Endothelial cell of hepatic sinusoid (primary cell): ENCODE measurements at regions not wholly inside any gene's neighbourhood (a gene's known extent, or its start where the extent isn't known, plus 50 kb on each side); places are given as distances from the start of the nearest gene placed in this dataset.
"Not testable (repeated sequence)": the region's sequence is repeated elsewhere in the genome, so short reads cannot be mapped to it uniquely, and the experiment has no call there.

Source experiments
- in situ Hi-C: cut with HindIII; loops from 2 replicates; pipeline ENCODE4 v1.10.0; 2017; ENCODE audit warnings: low sequenced_read_pairs

DNA sequence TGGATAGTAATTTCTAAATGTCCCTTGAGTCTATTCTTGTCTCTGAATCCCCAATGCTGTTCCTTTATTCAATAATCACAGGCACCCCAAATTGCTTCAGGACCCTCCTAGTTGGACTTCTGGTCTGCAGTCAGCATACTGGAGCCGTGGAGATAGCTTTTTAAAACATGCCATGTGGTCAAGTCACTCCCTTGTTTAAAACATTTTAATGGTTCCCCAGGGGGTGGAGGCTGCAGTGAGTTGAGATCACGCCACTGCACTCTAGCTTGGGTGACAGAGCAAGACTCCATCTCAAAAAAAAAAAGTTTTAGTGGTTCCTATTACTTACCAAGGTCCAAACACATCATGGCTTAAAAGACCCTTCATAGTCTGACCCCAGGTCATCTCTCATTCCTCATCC lies 220.3 kb downstream of the ADAMTS15 start:
- in situ Hi-C loops, result no loop called here

DNA sequence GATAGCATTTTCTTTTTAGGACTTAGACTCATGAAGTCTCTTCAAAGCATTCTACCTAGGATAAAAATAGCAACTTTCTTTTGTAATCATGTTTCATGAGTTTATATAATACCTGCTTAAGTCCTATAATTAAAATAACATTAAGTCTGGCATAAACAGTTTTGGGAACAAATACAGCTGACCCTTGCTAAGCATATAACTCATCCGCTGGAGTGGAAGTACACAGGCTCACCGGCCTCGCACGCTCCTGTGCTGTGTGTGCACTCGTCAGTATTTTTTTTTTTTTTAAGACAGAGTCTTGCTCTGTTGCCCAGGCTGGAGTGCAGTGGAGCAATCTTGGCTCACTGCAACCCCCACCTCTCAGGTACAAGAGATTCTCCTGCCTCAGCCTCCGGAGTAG lies 221.8 kb downstream of the ADAMTS15 start:
- in situ Hi-C loops, result no loop called here

DNA sequence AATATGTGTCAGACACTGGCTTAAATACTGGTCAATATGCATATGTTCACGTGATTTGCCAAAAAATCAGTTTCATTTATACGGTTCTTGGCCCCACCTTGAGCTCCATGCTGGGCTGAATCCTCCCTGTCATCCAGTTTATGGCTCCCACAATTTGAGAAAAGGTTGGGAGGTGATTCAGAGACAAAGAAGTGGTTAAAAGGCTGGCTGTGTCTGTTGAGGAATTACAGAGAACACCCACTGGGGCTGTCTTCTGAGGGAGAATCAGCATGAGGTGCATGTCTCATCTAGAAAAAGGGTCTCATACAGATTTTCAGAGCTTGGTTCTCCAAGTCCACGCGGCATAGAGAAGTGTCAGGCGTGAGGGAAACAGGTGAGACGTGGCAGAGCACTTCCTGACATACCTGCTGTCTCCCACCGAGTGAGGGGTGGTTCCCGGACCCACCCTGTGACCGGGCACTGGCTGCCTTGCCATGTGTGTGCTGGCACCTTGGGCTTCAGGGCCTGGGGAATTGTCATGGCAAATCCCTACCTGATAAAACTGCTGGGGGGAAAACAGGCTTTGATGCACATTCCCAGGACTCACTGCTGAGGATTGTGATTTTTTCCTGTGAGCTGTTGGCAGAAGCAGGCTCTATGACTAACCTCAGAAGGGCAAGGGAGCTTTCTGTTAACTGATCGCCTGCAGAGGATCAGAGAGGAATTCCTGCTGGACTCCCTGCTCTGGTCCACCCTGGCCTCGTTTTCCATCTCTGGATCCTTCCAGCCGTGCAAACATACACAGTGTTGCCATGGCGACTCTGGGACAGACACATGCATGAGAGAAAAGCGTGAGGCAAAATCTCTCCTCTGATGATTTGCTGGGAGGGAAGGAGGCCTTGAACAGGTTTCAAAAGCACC lies 223.6 kb downstream of the ADAMTS15 start:
- in situ Hi-C loops, result no loop called here

DNA sequence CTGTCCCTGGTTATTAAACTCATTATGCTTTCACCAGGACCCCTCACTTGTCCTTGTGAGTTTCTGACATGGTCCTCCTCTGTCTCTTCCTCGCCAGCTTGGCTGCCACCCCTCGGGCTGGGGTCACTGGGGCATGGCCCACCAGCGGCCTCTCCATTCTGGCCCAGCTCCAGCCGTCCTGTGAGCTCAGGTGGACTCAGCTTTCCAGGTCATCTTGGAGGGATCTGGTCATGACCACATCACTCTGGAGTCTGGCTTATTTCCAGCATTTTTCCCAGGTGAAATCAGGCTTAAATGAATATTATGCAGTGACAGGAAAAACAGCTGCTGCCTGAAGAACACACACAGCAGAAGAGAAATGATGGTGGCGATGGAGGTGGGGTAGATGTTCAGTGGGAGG lies 224.5 kb downstream of the ADAMTS15 start:
- in situ Hi-C loops, result no loop called here

DNA sequence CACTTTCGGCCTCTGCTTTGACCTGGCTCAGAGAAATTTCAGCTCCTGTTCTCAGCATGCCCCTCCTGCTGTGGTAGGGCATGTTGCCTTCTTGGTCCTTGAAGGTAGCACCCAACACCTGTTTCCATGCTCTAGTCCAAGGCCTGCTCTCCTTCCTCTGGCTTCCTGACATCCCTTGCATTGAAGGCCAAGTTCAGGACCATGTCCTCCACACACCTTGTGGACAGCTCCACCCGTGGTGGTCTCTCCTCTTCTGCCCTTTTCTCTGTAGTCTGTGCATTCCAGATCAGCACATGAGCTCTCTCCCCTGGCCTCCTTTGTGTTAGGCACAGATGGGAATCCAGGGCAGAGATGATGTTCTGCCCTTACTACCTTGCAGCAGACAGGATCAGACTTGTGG lies 225.3 kb downstream of the ADAMTS15 start:
- in situ Hi-C loops, result no loop called here

DNA sequence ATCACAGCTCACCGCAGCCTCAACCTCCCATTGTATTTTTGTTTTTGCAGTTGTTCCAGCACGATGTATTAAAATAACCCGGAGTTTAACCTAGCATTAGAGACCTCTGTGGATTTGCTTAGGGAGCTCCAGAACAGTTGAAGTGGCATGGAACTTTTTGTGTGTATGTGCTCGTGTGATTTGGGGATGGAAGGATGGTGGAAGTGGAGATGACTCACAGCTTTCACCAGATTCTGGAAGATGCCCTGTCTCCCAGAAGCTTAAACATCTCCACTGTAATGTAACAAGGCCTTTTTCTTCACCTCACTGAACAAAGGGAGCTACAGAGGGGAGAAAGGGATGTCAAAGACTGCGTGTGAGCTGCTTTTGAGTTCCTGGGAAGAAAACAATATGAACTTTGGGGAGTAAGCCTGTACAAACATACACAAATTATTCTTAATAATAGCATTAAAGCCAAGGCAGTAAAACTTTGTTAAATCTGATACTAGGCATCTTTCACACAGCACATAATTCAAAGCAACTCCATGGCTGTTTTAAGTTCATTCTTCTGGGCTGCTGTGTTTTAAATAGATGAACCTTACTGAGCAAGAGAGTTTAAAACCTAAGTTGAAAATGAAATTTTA lies 226.4 kb downstream of the ADAMTS15 start:
- in situ Hi-C loops, result loop anchor here (5.0 kb wide), 2 partner anchors 48 to 92 kb away; no protein-coding TSS in a partner anchor

DNA sequence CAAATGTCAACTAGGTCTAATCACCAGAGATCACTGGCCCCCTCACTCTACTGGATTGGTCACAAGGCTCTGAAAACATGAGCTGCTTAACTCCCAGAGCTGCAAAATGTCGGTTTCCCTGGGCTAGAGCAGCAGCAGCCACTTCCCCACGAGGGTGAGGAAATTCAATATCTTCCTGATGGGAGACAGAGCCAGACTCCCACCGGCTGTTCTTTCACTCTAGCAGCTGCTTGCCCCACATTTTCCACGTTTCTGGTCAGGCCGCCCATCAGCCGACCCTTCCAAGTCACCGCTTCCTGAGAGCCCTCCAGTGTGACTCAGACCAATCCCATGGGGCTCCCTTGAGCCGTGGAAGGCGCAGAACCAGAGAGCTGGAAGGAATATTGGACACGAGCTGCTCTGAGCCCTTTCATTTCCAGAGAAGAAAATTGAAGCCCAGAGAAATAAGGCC lies 227.0 kb downstream of the ADAMTS15 start:
- in situ Hi-C loops, result loop anchor here (5.0 kb wide), 2 partner anchors 47 to 93 kb away; no protein-coding TSS in a partner anchor

DNA sequence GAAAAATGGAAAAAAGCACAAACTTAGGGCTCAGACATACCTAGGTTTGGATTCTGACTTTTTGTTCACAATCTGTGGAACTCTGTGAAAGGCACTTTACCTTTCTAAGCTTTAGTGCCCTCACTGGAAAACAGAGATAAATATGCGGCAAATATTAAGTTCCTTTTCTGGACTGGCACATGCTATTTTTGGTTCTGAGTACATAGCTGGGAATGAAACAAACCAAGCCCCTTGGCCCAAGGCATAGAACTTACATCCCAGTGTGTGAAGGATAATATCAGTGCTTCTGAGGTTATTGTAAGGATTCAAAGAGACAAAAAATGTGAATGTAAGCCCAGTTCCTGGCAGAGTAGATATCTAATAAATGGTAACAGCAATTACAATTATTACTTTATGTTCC lies 227.5 kb downstream of the ADAMTS15 start:
- in situ Hi-C loops, result loop anchor here (5.0 kb wide), 2 partner anchors 46 to 94 kb away; no protein-coding TSS in a partner anchor

DNA sequence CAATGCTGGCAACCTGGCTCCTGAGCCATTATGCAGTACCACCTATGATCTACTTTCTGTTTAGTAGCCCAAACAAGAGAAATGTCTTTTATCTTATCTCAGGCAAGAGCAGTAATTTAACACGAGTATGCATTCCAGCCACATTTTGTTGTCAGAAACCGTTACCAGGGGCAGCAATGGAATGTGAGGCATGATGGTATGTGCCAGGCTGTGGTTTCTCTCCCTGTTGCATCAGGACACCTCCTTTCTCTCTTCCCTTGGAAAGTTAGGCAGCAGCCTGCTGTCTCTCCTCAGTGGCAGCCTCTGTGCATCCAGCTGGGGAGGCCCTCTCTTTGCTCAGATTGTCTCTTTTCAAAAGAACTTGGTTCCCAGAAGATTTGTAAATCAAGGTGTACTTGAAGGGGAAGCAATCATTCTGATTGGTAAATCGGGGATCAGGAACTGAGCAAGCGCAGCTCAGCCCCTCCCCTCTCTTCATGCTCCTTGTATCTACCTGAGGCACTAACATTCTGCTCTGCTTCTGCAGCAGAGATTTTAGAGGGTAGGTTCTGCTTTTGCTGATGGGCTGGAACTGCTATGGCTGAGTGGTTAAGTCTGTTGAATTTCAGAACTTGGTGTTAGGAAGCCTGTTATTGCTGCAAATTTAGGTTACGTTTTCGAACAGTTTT lies 229.2 kb downstream of the ADAMTS15 start:
- in situ Hi-C loops, result loop anchor here (5.0 kb wide), 2 partner anchors 45 to 95 kb away; no protein-coding TSS in a partner anchor

DNA sequence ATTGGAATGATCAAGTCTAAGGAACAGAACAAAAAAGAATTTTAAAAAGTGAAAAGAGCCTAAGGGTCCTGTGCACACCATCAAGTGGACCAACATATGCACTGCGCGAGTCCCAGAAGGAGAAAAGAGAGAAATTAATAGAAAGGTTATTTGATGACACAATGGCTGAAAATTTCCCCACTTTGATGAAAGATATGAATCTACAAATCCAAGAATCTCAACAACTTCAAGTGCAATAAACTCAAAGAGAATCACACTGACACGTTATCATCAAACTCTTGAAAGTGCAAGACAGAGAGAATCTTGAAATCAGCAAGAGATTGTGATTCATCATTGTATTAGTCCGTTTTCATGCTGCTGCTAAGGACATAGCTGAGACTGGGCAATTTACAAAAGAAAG lies 230.8 kb downstream of the ADAMTS15 start:
- in situ Hi-C loops, result loop anchor here (5.0 kb wide), 2 partner anchors 43 to 97 kb away; no protein-coding TSS in a partner anchor

DNA sequence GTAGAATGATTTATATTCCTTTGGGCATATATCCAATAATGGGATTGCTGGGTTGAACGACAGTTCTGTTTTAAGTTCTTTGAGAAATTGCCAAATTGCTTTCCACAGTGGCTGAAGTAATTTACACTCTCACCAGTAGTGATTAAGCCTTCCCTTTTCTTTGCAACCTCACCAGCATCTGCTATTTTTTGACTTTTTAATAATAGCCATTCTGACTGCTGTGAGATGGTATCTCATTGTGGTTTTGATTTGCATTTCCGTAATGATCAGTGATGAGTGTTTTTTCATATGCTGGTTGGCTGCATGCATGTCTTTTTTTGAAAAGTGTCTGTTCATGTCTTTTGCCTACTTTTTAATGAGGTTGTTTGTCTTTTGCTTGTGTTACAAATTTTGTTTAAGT lies 233.8 kb downstream of the SNX19 start:
- in situ Hi-C loops, result not testable (repeated sequence)

DNA sequence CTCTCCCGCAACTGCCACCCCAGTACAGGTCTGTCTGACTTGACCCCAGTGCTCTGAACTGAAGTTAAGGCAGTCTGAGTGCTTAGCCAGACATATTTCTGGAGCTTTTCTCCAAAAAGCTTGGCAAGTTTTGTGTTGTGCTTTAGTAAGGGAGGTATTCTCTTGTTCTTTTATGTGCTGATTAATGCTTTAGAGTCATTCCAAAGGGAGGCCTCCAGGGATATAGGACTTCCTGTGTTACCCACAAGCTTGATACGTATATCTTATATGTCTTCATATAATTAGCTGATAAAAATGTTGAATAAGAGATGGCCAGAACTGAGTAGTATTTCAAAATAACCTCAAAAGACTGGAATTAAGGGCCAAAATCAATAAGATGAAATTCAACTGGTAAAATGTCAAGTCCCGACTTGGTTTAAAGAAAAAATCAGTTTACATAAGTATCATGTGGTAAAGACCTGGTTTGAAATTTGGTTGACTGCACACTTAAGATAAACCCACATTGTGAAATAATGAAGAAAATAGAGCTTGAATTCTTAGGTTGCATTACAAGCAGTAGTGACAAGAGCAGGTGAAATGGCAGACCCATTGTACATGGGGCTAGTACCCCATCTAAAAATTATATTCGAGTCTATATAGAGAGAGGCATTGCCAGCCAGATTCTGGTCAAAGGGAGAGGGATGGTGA lies 226.9 kb downstream of the SNX19 start:
- in situ Hi-C loops, result no loop called here

DNA sequence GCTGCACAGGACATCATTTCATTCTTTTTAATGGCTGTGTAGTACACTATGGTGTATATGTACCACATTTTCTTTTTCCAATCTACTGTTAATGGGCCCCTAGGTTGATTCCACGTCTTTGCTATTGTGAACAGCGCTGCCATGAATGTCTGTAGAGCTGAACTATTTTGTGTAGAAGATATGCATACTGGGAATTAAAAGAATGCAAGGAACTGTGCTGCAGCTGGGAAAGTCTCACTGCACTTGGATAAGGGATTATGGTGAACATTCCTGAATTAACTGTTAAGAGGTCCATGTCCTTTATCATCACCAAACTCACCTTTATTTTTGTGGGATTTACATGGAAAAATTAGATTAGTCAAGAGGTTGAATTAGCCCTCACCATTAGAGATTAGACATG lies 224.7 kb downstream of the SNX19 start:
- in situ Hi-C loops, result loop anchor here (5.0 kb wide), 1 partner anchor 51 kb away; no protein-coding TSS in a partner anchor

DNA sequence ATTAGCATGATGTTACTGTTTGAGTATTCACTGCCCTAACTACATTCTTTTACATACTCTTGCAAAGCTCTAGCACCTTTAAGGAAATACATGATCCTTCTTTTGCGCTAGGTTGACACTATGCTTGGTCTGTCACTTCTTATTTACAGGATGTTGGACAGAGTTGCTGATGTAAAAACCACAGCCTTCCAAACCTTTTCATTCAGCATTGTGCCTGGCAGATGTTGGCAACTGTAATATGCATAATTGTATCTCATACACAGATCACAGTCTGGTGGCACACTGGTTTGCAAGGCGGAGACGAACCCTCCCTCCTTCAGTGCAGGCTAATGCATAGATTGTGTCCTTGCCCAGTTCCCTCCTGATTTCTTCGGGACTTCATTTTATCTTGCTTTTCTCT lies 224.1 kb downstream of the SNX19 start:
- in situ Hi-C loops, result loop anchor here (5.0 kb wide), 1 partner anchor 50 kb away; no protein-coding TSS in a partner anchor

DNA sequence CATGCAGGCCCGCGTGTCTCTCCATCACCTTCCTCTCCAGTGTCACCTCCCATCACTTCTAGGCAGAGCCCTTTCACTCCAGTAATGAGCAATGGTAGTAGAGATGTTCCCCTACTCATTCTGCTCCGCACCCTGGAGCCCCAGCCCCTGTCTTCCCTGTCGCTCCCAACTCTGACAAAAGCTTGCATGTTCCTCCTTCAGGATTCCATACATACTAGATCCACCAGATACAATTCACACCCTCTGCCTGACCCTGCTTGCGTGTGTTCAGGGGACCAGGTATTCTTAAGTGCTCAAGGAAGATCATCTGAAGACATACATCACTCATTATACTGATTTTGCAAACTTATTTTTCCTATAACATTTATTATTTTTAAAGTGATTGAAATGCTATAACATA lies 222.7 kb downstream of the SNX19 start:
- in situ Hi-C loops, result loop anchor here (5.0 kb wide), 1 partner anchor 49 kb away; no protein-coding TSS in a partner anchor

DNA sequence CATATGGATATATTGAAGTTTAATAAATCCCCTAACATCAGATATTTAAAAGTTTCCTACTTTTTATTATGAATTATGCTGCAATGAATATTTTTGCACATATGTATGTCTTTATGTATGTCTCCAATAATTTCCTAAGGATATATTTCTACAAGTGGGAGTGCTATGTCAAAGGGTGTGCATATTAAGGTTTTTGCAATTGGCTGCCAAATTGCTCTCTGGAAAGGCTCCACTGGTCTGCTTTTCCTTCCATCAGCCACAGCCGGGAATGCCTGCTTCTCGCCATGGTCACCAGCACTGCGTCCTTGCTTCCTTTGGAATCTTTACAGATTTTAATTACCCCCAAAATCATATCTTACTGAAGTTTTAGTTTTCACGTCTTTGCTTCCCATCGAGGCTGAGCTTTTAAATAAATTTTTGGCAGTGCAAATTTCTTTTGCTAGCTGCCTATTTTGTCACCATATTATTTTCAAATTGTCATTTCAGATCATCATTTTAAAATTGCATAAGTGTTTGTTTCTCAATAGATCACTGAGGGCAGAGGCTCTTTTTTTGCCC lies 221.7 kb downstream of the SNX19 start:
- in situ Hi-C loops, result loop anchor here (5.0 kb wide), 1 partner anchor 48 kb away; no protein-coding TSS in a partner anchor

DNA sequence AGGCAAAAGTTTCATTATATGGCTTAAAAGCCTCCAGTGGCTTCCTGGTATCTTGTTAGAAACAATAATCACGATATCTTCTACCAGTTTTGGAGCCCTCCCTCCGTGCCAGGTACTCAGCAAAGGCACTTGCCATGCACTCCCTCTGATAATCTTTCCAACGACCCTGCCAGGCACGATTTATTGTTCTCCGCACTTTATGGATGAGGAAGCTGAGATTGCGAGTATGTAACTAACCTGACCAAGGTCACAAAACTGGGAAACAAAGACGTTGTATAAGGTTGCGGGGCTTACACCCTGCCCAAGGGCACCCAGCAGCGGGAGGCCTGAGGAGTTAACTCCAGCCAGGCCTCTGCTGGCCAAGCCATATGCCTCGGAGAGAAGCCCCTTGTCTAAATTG lies 218.1 kb downstream of the SNX19 start:
- in situ Hi-C loops, result no loop called here

DNA sequence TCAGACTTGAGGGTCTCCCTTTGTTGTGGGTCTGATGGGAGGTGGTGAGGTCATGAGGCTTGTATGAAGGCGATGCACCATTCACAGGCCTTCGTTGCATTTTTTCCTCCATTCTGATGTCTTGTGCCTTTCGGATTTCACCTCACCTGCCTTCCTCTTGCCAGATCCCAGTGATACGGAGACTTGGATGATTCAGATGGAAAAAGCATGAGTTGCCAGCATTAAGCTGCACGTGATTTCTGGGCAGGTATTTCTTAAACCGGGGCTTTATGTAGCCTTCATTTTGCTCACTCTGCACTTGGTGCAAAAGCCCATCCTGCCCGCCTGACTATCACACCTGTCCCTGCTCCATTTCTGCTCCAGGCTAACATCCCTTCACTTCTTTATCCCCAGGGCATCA lies 216.7 kb downstream of the SNX19 start:
- in situ Hi-C loops, result no loop called here

DNA sequence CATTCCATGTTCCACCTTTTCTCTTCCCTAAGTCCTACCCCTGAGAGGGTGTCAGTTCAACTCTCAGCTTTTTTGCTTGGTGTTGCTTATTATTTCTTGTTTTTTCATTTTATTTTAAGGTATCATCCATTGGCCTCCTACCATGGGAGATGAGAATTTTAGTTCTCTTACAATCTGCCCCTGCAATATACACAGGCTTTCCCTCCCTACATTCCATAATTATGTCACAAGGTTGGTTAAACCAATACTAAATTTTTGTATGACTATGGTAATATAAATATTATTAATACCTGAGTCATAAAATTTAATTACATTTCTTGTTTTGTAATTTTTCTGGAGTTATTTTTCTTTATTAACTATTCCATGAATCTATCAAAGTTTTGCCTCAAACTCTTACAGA lies 216.2 kb downstream of the SNX19 start:
- in situ Hi-C loops, result no loop called here

DNA sequence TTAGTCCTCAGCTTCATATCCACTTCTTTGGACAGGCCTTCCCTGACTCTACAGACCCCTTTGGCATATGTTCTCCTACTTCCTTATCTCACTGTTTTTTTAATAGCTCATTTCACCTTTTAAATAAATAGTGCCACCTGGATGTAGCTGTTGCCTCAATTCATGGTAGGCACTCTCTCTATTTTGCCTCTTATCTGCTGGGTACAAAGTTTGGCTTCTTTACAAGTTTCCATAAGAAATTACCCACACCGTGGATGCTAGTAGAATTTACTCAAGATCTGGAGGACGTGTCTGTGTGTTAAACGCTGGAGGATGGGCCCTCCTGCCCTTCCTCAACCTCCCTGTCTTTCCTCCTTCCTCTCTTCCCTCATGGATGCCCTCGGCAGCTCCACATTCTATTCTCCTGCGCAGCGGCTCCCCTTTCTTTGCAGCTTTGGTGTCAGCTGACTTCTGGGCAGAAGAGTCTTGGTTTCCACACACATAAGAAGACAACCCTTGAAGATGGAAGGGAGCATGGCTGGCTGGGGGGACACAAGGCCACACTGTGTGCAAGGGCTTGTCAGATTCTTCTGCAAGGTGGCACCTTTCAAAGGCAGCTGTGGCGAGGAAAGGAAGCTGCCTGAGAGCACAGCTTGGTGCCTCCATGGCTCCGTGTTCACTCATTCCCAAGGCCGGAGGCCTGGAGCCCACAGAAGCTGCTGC lies 212.6 kb downstream of the SNX19 start:
- in situ Hi-C loops, result no loop called here
